ENCODE measurements at regions not wholly inside any gene's neighbourhood (a gene's known extent, or its start where the extent isn't known, plus 50 kb on each side); places are given as distances from the start of the nearest gene placed in this dataset.
A peak's percentile ranks its signal among the peaks of the same experiment; 100 is the strongest.

GRCh38 chr16:13393816-13394215, 492.4 kb downstream of the SHISA9 start:
- DNase-seq (ENCODE audit: low spot score), result no peak

GRCh38 chr16:13394488-13394887, 493.1 kb downstream of the SHISA9 start:
- no peak for DNase-seq (ENCODE audit: low spot score)

- DNase-seq (ENCODE audit: low spot score), result no peak
These were observed 495.7 kb downstream of the SHISA9 start for GRCh38 chr16:13397126-13397525.

- DNase-seq (ENCODE audit: low spot score), result no peak
These were observed 500.2 kb downstream of the SHISA9 start for GRCh38 chr16:13401641-13402040.

- DNase-seq (ENCODE audit: low spot score), result peak; percentile 64
These were observed 501.2 kb downstream of the SHISA9 start for GRCh38 chr16:13402601-13403000.

- DNase-seq (ENCODE audit: low spot score), result no peak
These were observed 501.9 kb downstream of the SHISA9 start for GRCh38 chr16:13403326-13403725.

- no peak for DNase-seq (ENCODE audit: low spot score)
These were observed 505.8 kb upstream of the ERCC4 start for GRCh38 chr16:13414154-13414553.

- no peak for DNase-seq (ENCODE audit: low spot score)
These were observed 500.4 kb upstream of the ERCC4 start for GRCh38 chr16:13419589-13419988.

- peak; percentile 90 for DNase-seq (ENCODE audit: low spot score)
These were observed 498.2 kb upstream of the ERCC4 start for GRCh38 chr16:13421726-13422125.

GRCh38 chr16:13425836-13426235, 494.1 kb upstream of the ERCC4 start:
- DNase-seq (ENCODE audit: low spot score), result no peak

- DNase-seq (ENCODE audit: low spot score), result no peak
These were observed 493.7 kb upstream of the ERCC4 start for GRCh38 chr16:13426269-13426668.

- DNase-seq (ENCODE audit: low spot score), result no peak
These were observed 493.2 kb upstream of the ERCC4 start for GRCh38 chr16:13426736-13427135.

- DNase-seq (ENCODE audit: low spot score), result no peak
These were observed 492.0 kb upstream of the ERCC4 start for GRCh38 chr16:13427943-13428342.

GRCh38 chr16:13429416-13429815, 490.5 kb upstream of the ERCC4 start:
- peak; percentile 75 for DNase-seq (ENCODE audit: low spot score)

GRCh38 chr16:13435415-13435814, 484.5 kb upstream of the ERCC4 start:
- no peak for DNase-seq (ENCODE audit: low spot score)

- DNase-seq (ENCODE audit: low spot score), result no peak
These were observed 484.0 kb upstream of the ERCC4 start for GRCh38 chr16:13435873-13436474.

- DNase-seq (ENCODE audit: low spot score), result peak; percentile 83
These were observed 483.1 kb upstream of the ERCC4 start for GRCh38 chr16:13436641-13437412.

- no peak for DNase-seq (ENCODE audit: low spot score)
These were observed 482.6 kb upstream of the ERCC4 start for GRCh38 chr16:13437413-13437795.

- no peak for DNase-seq (ENCODE audit: low spot score)
These were observed 481.9 kb upstream of the ERCC4 start for GRCh38 chr16:13438064-13438463.

- no peak for DNase-seq (ENCODE audit: low spot score)
These were observed 480.2 kb upstream of the ERCC4 start for GRCh38 chr16:13439766-13440165.

GRCh38 chr16:13441675-13442074, 478.3 kb upstream of the ERCC4 start:
- no peak for DNase-seq (ENCODE audit: low spot score)

GRCh38 chr16:13448346-13448745, 471.6 kb upstream of the ERCC4 start:
- DNase-seq (ENCODE audit: low spot score), result no peak

GRCh38 chr16:13453325-13453724, 466.6 kb upstream of the ERCC4 start:
- DNase-seq (ENCODE audit: low spot score), result peak; percentile 40
